ENCODE measurements at regions not wholly inside any gene's neighbourhood (a gene's known extent, or its start where the extent isn't known, plus 50 kb on each side); places are given as distances from the start of the nearest gene placed in this dataset.

GRCh38 chr18:29459972-29460371, 1283.0 kb upstream of the CDH2 start:
- TF ChIP-seq CTCF (IDR thresholded peaks at IDR 0.05; ENCODE audit: borderline replicate concordance, extremely low read depth, insufficient read depth), result no peak
- DNase-seq (no peak), FAIRE-seq (no peak)
- Histone ChIP-seq H3K27ac (ENCODE audit: low read depth in 2 of 2, low read length in 2 of 2) (no peak overlapping the region), H3K4me1 (ENCODE audit: control insufficient read depth in 2 of 3, insufficient read depth in 2 of 3, low read depth in 1 of 3, low read length in 3 of 3) (no peaks in the 10 kb centered on the region), H3K36me3 (ENCODE audit: control insufficient read depth in 2 of 3, insufficient read depth in 3 of 3, low read length in 3 of 3) (no peaks in the 10 kb centered on the region), H3K4me3 (ENCODE audit: low read length in 3 of 3) (no peak overlapping the region), H3K27me3 (ENCODE audit: control insufficient read depth, insufficient read depth, low read length) (no peaks in the 10 kb centered on the region), H3K9me3 (ENCODE audit: control insufficient read depth in 2 of 3, insufficient read depth in 1 of 3, low read length in 3 of 3) (peaks cover 0 to under 1% (median 0%) of the 10 kb centered on the region in 3 donors), H3K9ac (ENCODE audit: low read length in 3 of 3) (no peak overlapping the region)
- intact Hi-C loops (cut with DNase I), result no loop called here

- no peak for TF ChIP-seq CTCF (IDR thresholded peaks at IDR 0.05; ENCODE audit: borderline replicate concordance, extremely low read depth, insufficient read depth)
- Histone ChIP-seq H3K27me3 (ENCODE audit: control insufficient read depth, insufficient read depth, low read length) (no peaks in the 10 kb centered on the region), H3K4me1 (ENCODE audit: control insufficient read depth in 2 of 3, insufficient read depth in 2 of 3, low read depth in 1 of 3, low read length in 3 of 3) (no peaks in the 10 kb centered on the region), H3K36me3 (ENCODE audit: control insufficient read depth in 2 of 3, insufficient read depth in 3 of 3, low read length in 3 of 3) (no peaks in the 10 kb centered on the region), H3K9me3 (ENCODE audit: control insufficient read depth in 2 of 3, insufficient read depth in 1 of 3, low read length in 3 of 3) (peaks cover 0 to 2% (median 0%) of the 10 kb centered on the region in 3 donors), H3K4me3 (ENCODE audit: low read length in 3 of 3) (no peak overlapping the region), H3K27ac (ENCODE audit: low read depth in 2 of 2, low read length in 2 of 2) (no peak overlapping the region), H3K9ac (ENCODE audit: low read length in 3 of 3) (no peak overlapping the region)
- intact Hi-C loops (cut with DNase I), result no loop called here
- no peak for DNase-seq
- FAIRE-seq, result no peak
Observed at GRCh38 chr18:29457316-29457889, 1280.5 kb upstream of the CDH2 start.

GRCh38 chr18:29449424-29449823, 1272.5 kb upstream of the CDH2 start:
- peak in 1 of 5 donors; percentile 16 for DNase-seq
- Histone ChIP-seq H3K27me3 (ENCODE audit: control insufficient read depth, insufficient read depth, low read length) (no peaks in the 10 kb centered on the region), H3K9me3 (ENCODE audit: control insufficient read depth in 2 of 3, insufficient read depth in 1 of 3, low read length in 3 of 3) (no peaks in the 10 kb centered on the region), H3K27ac (ENCODE audit: low read depth in 2 of 2, low read length in 2 of 2) (no peak overlapping the region), H3K4me3 (ENCODE audit: low read length in 3 of 3) (no peak overlapping the region), H3K9ac (ENCODE audit: low read length in 3 of 3) (no peak overlapping the region), H3K4me1 (ENCODE audit: control insufficient read depth in 2 of 3, insufficient read depth in 2 of 3, low read depth in 1 of 3, low read length in 3 of 3) (no peaks in the 10 kb centered on the region), H3K36me3 (ENCODE audit: control insufficient read depth in 2 of 3, insufficient read depth in 3 of 3, low read length in 3 of 3) (no peaks in the 10 kb centered on the region)
- no peak for TF ChIP-seq CTCF (IDR thresholded peaks at IDR 0.05; ENCODE audit: borderline replicate concordance, extremely low read depth, insufficient read depth)
- FAIRE-seq, result no peak
- intact Hi-C loops (cut with DNase I), result no loop called here

- intact Hi-C loops (cut with DNase I), result no loop called here
- no peak for FAIRE-seq
- Histone ChIP-seq H3K9me3 (ENCODE audit: control insufficient read depth in 2 of 3, insufficient read depth in 1 of 3, low read length in 3 of 3) (no peaks in the 10 kb centered on the region), H3K4me3 (ENCODE audit: low read length in 3 of 3) (no peak overlapping the region), H3K9ac (ENCODE audit: low read length in 3 of 3) (no peak overlapping the region), H3K4me1 (ENCODE audit: control insufficient read depth in 2 of 3, insufficient read depth in 2 of 3, low read depth in 1 of 3, low read length in 3 of 3) (no peaks in the 10 kb centered on the region), H3K27ac (ENCODE audit: low read depth in 2 of 2, low read length in 2 of 2) (no peak overlapping the region), H3K27me3 (ENCODE audit: control insufficient read depth, insufficient read depth, low read length) (no peaks in the 10 kb centered on the region), H3K36me3 (ENCODE audit: control insufficient read depth in 2 of 3, insufficient read depth in 3 of 3, low read length in 3 of 3) (no peaks in the 10 kb centered on the region)
- no peak for TF ChIP-seq CTCF (IDR thresholded peaks at IDR 0.05; ENCODE audit: borderline replicate concordance, extremely low read depth, insufficient read depth)
- DNase-seq, result no peak
Observed at GRCh38 chr18:29439398-29439797, 1262.5 kb upstream of the CDH2 start.
